GM18499 (cell line): ENCODE measurements at regions not wholly inside any gene's neighbourhood (a gene's known extent, or its start where the extent isn't known, plus 50 kb on each side); places are given as distances from the start of the nearest gene placed in this dataset.

Source experiments
- ATAC-seq: cut with Tn5 transposase; IDR thresholded peaks from one replicate; pipeline ENCODE4 v1.9.1; 2021; ENCODE audit warnings: moderate number of reproducible peaks; ENCODE audit not compliant: insufficient read depth, unreplicated experiment

- ATAC-seq = no peak
These were observed 230.9 kb upstream of the CD96 start for GRCh38 chr3:111311126-111311525.

GRCh38 chr3:111311709-111312235 lies 230.2 kb upstream of the CD96 start:
- ATAC-seq = peak; percentile 89

GRCh38 chr3:111314181-111314873 lies 227.7 kb upstream of the CD96 start:
- ATAC-seq = no peak

DNA sequence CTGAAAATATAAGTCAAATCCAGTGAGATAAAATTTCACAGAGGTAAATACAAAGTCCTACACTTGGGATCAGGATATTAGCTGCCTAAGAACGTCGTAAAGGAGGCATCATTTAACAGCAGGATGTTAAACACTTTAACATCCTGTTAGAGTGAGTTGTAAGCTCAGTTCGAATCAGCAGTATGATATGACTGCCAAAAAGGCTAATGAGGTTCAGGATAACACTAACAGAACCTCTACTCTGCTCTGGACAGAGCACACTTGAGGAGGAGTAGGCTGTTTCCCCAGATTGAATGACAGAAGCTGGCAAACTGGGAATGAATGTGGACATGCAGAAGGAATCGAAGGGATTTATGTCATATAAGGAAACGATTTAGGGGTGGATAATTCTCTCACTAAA lies 227.1 kb upstream of the CD96 start:
- ATAC-seq = no peak

- ATAC-seq = no peak
These were observed 225.9 kb upstream of the CD96 start for GRCh38 chr3:111315930-111316587.

GRCh38 chr3:111318289-111318688 lies 223.7 kb upstream of the CD96 start:
- ATAC-seq = no peak

DNA sequence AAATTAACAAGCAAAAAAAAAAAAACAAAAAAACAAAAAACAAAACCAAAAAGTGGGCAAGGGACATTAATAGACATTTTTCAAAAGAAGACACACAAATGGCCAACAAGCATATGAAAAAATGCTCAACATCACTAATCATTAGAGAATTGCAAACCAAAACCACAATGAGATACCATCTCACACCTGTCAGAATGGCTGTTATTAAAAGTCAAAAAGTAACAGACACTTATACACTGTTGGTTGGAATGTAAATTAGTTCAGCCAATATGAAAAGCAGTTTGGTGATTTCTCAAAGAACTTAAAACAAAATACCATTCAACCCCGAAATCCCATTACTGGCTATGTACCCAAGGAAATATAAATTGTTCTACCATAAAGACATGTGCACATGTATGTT lies 222.4 kb upstream of the CD96 start:
- ATAC-seq = no peak

- no peak for ATAC-seq
These were observed 220.2 kb upstream of the CD96 start for GRCh38 chr3:111321786-111322185.

- ATAC-seq = no peak
These were observed 219.0 kb upstream of the CD96 start for GRCh38 chr3:111323019-111323418.

- no peak for ATAC-seq
These were observed 217.8 kb upstream of the CD96 start for GRCh38 chr3:111324151-111324550.

- ATAC-seq = peak; percentile 53
These were observed 217.4 kb upstream of the CD96 start for GRCh38 chr3:111324645-111325044.

- ATAC-seq = no peak
These were observed 216.8 kb upstream of the CD96 start for GRCh38 chr3:111325160-111325718.

DNA sequence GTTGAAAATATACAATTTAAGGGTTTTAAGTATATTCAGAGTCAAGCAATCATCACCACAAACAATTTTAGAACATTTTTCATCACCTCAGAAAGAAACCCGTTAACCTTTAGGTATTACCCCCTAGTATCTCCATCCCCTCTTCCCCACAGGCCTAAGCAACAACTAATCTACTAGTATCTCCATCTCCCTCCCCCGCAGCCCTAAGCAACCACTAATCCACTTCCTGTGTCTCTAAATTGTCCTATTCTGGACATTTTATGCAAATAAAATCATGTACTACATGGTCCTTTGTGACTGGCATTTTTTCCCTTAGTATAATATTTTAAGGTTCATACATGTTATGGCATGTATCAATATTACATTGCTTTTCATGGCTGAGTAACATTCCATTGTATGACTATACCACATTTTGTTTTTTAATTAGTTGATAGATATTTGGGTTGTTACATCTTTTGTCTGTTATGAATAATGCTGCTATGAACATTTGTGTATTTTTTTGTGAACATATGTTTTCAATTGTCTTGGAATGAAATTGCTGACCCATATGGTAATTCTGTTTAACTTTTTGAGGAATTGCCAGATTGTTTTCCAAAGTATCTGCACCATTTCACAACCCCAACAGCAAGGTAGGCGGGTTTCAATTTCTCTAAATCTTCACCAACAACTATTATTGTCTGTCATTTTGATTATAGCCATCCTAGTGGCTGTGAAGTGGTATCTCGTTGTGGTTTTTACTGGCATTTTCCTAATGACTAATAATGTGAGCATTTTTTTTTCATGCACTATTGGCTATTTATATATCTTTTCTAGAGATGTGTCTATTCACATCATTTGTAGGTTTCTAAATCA lies 215.6 kb upstream of the CD96 start:
- no peak for ATAC-seq

DNA sequence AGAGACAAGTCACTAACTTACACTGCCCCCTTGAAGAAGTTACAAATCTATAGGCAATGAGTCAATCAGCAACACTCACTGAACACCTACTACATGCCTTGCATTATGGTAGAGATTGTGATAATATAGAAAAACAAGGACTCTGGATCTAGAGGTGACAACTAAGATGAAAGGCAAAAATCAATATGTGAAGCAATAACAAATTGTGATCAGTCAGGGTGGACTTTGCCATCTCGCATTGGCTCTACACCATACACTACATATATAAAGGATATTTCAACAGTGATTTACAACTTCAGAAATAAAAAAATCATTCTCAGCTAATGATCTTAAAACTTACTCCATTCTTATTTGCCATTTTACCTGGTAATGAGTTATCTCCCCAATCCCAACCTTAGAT lies 210.7 kb upstream of the CD96 start:
- ATAC-seq = no peak

- ATAC-seq = no peak
These were observed 210.1 kb upstream of the CD96 start for GRCh38 chr3:111331912-111332311.

GRCh38 chr3:111332488-111333080 lies 209.4 kb upstream of the CD96 start:
- ATAC-seq = no peak

DNA sequence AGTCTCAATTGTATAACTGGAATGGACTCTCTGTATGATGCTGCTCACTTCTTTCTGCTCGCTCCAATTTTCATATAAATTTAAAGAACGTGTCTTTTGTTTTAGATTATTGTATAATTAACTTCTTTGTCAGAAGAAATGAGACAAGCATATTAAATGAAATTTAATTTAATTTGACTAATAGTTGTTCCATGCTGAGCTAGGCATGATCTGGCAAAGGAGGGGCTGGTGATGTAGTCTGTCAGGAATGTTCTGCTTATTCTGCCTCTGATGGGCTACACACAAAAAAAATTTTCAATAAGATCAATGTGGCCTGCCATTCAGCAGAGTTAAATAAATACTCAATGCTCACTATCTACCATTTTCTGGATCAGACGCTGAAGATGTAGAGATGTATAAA lies 208.4 kb upstream of the CD96 start:
- no peak for ATAC-seq

GRCh38 chr3:111335512-111336303 lies 206.3 kb upstream of the CD96 start:
- no peak for ATAC-seq

DNA sequence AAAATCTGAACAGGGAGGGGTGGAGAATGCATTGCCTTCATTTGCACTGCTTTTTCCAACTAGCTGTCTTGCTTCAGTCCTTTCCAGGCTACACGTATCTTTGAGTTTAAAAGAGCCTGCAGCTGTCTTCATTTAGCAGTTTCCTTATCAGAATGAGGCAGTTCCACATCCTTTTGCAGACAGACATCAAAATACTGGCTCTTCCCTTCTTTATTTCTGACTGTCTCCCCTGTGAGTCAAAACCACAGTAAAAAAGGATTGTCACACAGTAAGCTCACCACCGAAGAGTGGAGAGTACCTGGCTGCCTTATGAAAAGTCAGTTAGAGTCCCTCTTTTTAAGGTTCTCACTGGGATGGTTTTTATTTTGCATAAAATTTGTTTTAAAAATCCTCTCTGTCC lies 205.5 kb upstream of the CD96 start:
- ATAC-seq = no peak
